K562 (cell line): ENCODE measurements at regions not wholly inside any gene's neighbourhood (a gene's known extent, or its start where the extent isn't known, plus 50 kb on each side); places are given as distances from the start of the nearest gene placed in this dataset.

Source experiments
- CBFA2T3 ChIP-seq: fragments of 450-650 bp; IDR thresholded peaks from 2 replicates; pipeline ENCODE4 v1.6.1; 2017
- CBX3 ChIP-seq, 2 experiments: IDR thresholded peaks; 1 replicate in 1 of 2; 2 replicates in 1 of 2; pipeline ENCODE4 v1.6.1; 2012; ENCODE audit warnings: inconsistent platforms in 2 of 2, low read length in 2 of 2, borderline replicate concordance in 1 of 2, control low read depth in 1 of 2
- CHCHD3 ChIP-seq: fragments of 250-450 bp; sonication (Bioruptor Pico); IDR thresholded peaks from 2 replicates; pipeline ENCODE4 v2.1.2; 2022; ENCODE audit warnings: mild to moderate bottlenecking
- CREBBP ChIP-seq: IDR thresholded peaks from one replicate; pipeline ENCODE4 v1.6.1; 2012; ENCODE audit warnings: low read depth, mild to moderate bottlenecking, control low read depth, inconsistent platforms, low read length
- DACH1 ChIP-seq: fragments of 450-650 bp; IDR thresholded peaks from 2 replicates; pipeline ENCODE4 v1.6.1; 2018; ENCODE audit not compliant: partially characterized antibody
- NFIX ChIP-seq: fragments of 250-450 bp; sonication (Bioruptor Pico); IDR thresholded peaks from 2 replicates; pipeline ENCODE4 v1.4.0; 2020; ENCODE audit warnings: low read depth, mild to moderate bottlenecking, moderate library complexity
- SP2 ChIP-seq: IDR thresholded peaks from 2 replicates; pipeline ENCODE4 v1.6.1; 2011; ENCODE audit warnings: mild to moderate bottlenecking, low read depth, low read length, moderate library complexity; ENCODE audit not compliant: poor library complexity, severe bottlenecking; ENCODE audit errors: extremely low read depth
- TRIM28 ChIP-seq: fragments of 450-650 bp; IDR thresholded peaks from 2 replicates; pipeline ENCODE4 v1.6.1; 2017
- TF ChIP-seq, protein P1 (sequence below), 2 experiments: fragments of 450-650 bp; formaldehyde crosslinking in 1 of 2; IDR thresholded peaks; 2 replicates each; pipeline versions ENCODE4 v1.4.0 to v1.6.1; 2014 to 2020; ENCODE audit warnings: mild to moderate bottlenecking in 2 of 2, borderline replicate concordance in 1 of 2, low read depth in 1 of 2
- TF ChIP-seq, protein P2 (sequence below): sonication (generic); formaldehyde crosslinking; IDR thresholded peaks from 2 replicates; pipeline ENCODE4 v1.8.0; 2022; ENCODE audit warnings: missing genetic modification reagents, mild to moderate bottlenecking, borderline replicate concordance

DNA sequence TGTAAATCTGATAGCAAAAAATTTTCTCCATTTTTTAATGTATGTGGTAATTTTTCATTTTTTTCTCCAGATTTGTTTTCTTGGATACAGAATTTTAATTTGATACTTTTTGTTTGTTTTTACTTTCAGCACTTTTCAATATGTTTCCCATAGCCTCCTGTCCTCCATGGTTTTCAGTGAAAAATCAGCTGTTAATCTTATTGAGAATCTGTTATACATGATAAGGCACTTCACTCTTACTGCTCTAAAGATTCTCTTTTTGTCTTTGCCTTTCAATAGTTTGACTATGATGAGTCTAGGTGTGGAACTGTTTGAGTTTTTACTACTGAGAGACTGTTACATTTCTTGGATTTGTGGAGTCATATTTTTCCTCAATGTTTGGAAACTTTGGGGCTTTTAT, 455.7 kb upstream of the NUDT12 start (continued):
- TF ChIP-seq, protein P1, sequence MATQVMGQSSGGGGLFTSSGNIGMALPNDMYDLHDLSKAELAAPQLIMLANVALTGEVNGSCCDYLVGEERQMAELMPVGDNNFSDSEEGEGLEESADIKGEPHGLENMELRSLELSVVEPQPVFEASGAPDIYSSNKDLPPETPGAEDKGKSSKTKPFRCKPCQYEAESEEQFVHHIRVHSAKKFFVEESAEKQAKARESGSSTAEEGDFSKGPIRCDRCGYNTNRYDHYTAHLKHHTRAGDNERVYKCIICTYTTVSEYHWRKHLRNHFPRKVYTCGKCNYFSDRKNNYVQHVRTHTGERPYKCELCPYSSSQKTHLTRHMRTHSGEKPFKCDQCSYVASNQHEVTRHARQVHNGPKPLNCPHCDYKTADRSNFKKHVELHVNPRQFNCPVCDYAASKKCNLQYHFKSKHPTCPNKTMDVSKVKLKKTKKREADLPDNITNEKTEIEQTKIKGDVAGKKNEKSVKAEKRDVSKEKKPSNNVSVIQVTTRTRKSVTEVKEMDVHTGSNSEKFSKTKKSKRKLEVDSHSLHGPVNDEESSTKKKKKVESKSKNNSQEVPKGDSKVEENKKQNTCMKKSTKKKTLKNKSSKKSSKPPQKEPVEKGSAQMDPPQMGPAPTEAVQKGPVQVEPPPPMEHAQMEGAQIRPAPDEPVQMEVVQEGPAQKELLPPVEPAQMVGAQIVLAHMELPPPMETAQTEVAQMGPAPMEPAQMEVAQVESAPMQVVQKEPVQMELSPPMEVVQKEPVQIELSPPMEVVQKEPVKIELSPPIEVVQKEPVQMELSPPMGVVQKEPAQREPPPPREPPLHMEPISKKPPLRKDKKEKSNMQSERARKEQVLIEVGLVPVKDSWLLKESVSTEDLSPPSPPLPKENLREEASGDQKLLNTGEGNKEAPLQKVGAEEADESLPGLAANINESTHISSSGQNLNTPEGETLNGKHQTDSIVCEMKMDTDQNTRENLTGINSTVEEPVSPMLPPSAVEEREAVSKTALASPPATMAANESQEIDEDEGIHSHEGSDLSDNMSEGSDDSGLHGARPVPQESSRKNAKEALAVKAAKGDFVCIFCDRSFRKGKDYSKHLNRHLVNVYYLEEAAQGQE (IDR thresholded peaks at IDR 0.05; ENCODE audit: borderline replicate concordance) = no peak
- TF ChIP-seq, protein P1 (CRISPR knock-in tag; IDR thresholded peaks at IDR 0.05; ENCODE audit: low read depth) = no peak
- no peak for TF ChIP-seq NFIX (CRISPR knock-in tag)
- peak; percentile 34; the same call in 1 of the 2 replicates for TF ChIP-seq CBFA2T3
- TF ChIP-seq, protein P2, sequence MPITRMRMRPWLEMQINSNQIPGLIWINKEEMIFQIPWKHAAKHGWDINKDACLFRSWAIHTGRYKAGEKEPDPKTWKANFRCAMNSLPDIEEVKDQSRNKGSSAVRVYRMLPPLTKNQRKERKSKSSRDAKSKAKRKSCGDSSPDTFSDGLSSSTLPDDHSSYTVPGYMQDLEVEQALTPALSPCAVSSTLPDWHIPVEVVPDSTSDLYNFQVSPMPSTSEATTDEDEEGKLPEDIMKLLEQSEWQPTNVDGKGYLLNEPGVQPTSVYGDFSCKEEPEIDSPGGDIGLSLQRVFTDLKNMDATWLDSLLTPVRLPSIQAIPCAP (CRISPR knock-in tag) = no peak
- TF ChIP-seq CHCHD3 = no peak
- peak; percentile 85 for TF ChIP-seq TRIM28
- no peak for TF ChIP-seq DACH1
- TF ChIP-seq CREBBP = no peak
- peak in 1 of 2 experiments; percentile 95; a peak in 2 of 3 replicates for TF ChIP-seq CBX3 (IDR thresholded peaks at IDR 0.05; ENCODE audit: borderline replicate concordance in 1 of 2, low read length in 2 of 2)
- no peak for TF ChIP-seq SP2
- TF ChIP-seq, all 486 proteins: peak for 5
